BE2C (cell line): ENCODE measurements at regions not wholly inside any gene's neighbourhood (a gene's known extent, or its start where the extent isn't known, plus 50 kb on each side); places are given as distances from the start of the nearest gene placed in this dataset.

ENCODE experiments used
- DNase-seq: peaks from one replicate; pipeline ENCODE4 v3.0.0-alpha.2; 2020
- H3K27me3 ChIP-seq: fragments of 250-450 bp; sonication (Bioruptor Pico); 2 replicates; pipeline ENCODE4 v1.5.1; 2020; ENCODE audit warnings: mild to moderate bottlenecking
- H3K36me3 ChIP-seq: fragments of 250-450 bp; sonication (Bioruptor Pico); 2 replicates; pipeline ENCODE4 v1.5.1; 2020; ENCODE audit warnings: mild to moderate bottlenecking
- H3K4me1 ChIP-seq: fragments of 250-450 bp; sonication (Bioruptor Pico); 2 replicates; pipeline ENCODE4 v1.5.1; 2020
- H3K4me3 ChIP-seq: 2 replicates; pipeline ENCODE4 v1.5.1; 2011; ENCODE audit warnings: low read depth, low read length
- H3K9me3 ChIP-seq: fragments of 250-450 bp; sonication (Bioruptor Pico); 2 replicates; pipeline ENCODE4 v1.5.1; 2020
- TF ChIP-seq, protein P1 (sequence below): IDR thresholded peaks from 2 replicates; pipeline ENCODE4 v1.5.1; 2012; ENCODE audit warnings: mild to moderate bottlenecking, low read depth, low read length

DNA sequence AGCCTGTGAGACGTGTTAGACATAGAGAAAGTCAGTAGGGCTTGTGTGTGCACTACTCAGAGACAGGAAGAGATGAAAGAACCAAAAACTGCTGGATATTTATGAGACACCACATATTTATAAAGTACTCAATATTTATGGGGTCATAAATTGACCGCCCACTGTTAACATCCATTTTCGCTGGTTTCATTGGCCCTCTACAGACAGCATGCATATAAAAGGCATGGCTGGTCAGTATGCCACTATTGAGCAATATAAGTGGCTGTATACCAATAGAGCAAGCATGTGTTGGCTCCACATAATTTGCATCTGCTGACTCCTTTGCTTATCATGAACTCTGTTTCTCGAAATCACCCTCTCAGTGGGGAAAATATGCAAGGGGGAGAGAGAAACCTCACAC lies 110.3 kb upstream of the BTN3A2 start:
- H3K4me3 ChIP-seq, result no peak overlapping the region

DNA sequence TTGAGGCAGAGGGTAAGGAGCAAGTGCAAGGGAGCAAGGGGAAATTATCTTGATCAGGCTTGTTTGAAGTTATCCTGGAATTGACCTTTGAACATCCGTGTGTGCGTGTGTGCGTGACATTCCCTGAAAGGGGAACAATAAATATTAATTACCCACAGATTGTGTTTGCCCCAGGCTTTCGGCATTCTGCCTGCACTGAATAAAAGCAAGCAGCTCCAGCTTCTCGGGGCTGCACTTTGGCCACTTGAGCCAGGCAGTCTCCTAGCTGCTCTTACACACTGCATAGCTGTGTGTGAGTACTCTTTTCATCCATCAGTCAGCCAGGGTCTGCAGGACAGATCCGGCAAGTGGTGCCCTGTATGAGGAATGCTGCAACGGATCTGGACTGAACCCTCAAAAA lies 107.7 kb upstream of the BTN3A2 start:
- Histone ChIP-seq H3K27me3 (no peaks in the 10 kb centered on the region), H3K4me1 (peaks cover 5% of the 10 kb centered on the region), H3K9me3 (no peaks in the 10 kb centered on the region), H3K4me3 (no peak overlapping the region), H3K36me3 (no peaks in the 10 kb centered on the region)
- TF ChIP-seq, protein P1, sequence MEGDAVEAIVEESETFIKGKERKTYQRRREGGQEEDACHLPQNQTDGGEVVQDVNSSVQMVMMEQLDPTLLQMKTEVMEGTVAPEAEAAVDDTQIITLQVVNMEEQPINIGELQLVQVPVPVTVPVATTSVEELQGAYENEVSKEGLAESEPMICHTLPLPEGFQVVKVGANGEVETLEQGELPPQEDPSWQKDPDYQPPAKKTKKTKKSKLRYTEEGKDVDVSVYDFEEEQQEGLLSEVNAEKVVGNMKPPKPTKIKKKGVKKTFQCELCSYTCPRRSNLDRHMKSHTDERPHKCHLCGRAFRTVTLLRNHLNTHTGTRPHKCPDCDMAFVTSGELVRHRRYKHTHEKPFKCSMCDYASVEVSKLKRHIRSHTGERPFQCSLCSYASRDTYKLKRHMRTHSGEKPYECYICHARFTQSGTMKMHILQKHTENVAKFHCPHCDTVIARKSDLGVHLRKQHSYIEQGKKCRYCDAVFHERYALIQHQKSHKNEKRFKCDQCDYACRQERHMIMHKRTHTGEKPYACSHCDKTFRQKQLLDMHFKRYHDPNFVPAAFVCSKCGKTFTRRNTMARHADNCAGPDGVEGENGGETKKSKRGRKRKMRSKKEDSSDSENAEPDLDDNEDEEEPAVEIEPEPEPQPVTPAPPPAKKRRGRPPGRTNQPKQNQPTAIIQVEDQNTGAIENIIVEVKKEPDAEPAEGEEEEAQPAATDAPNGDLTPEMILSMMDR, result no peak
- DNase-seq, result no peak

More for the DNA sequence above, 110.3 kb upstream of the BTN3A2 start:
- Histone ChIP-seq H3K27me3 (no peaks in the 10 kb centered on the region), H3K4me1 (peaks cover 5% of the 10 kb centered on the region), H3K36me3 (no peaks in the 10 kb centered on the region), H3K9me3 (no peaks in the 10 kb centered on the region)
- no peak for DNase-seq
- TF ChIP-seq, protein P1, result no peak

DNA sequence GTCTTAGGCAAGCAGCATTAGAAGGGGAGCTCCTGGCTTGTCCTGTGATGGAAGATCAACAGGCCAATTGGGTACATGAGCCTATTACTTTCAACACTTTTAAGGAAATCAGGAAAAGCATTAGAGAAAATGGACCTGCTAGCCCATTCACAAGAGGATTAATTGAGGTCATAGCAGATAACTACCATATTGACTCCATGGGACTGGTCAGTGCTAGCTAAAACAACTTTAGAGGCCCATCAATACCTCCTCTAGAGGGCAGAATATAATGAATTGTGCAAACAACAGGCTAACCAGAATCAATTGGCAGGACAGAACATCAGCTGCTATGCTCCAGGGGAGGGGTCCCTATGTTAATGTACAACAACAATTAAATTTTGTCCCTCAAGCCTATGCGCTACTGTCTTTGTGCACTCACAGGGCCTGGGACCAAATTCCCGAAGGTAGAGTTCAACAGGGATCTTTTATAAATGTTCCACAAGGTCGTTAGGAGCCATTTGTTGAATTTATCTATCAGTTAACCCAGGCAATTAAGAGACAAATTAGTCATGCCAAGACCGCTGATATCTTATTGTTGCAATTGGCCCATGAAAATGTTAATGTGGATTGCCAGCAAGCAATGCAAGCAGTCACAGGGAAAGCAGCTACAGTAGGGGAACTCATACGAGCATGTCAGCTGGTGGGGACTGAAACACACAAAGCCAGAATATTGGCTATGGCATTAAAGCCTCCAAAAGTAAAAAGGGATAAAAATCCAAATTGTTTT lies 106.6 kb upstream of the BTN3A2 start:
- TF ChIP-seq, protein P1, result peak; percentile 50
- Histone ChIP-seq H3K4me1 (peaks cover 5% of the 10 kb centered on the region), H3K4me3 (no peak overlapping the region), H3K27me3 (no peaks in the 10 kb centered on the region), H3K9me3 (no peaks in the 10 kb centered on the region), H3K36me3 (no peaks in the 10 kb centered on the region)
- no peak for DNase-seq

DNA sequence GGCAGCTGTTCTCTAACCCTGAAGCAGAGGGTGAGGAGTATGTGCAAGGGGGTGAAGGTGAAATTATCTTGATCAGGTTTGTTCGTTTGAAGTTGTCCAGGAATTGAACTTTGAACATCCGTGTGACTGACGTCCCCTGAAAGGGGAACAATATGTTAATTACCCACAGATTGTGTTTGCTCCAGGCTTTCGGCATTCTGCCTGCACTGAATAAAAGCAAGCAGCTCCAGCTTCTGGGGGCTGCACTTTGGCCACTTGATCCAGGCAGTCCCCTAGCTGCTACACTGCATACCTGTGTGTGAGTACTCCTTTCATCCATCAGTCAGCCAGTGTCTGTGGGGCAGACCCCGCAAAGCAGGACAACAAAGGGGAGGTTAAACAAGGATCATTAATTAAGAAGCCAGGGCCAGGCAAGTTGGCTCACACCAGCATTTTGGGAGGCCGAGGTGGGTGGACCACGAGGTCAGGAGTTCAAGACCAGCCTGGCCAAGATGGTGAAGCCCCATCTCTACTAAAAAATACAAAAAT lies 104.8 kb upstream of the BTN3A2 start:
- no peak for DNase-seq
- peaks cover 5% of the 10 kb centered on the region for H3K4me1 ChIP-seq
- H3K4me3 ChIP-seq, result no peak overlapping the region
- H3K36me3 ChIP-seq, result no peaks in the 10 kb centered on the region
- TF ChIP-seq, protein P1, result no peak
- no peaks in the 10 kb centered on the region for H3K9me3 ChIP-seq
- H3K27me3 ChIP-seq, result no peaks in the 10 kb centered on the region

DNA sequence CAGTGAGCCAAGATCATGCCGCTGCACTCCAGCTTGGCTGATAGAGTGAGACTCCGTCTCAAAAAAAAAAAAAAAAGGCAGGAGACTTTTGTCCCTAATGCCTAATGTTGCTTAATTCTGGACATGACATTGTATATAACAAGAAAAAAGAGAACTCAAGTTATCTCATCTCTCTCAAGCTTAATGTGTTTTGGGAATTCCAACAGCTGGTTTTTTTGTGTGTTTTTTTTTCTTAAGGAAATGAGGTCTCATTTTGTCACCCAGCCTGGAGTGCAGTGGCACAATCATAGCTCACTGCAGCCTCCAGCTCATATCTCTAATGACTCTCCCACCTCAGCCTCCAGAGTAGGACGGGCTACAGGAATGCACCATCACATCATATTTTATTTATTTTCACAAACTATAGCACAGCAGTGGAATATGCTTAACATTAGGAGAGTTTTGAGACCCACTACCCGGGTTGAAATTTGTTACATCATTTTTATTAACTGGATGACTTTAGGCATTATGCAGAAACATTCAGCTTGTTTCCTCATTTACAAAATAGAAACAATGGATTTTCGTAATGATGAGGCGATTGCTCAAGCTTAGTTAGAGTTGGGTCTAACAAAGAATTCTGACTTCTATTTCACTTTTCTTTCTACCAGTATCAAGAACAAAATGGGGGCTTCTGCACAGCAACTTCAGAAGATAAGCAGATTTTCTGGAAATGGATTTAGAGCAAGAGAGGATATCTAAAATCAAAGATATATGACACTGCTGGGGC lies 104.1 kb upstream of the BTN3A2 start:
- no peak overlapping the region for H3K4me3 ChIP-seq
- H3K9me3 ChIP-seq, result no peaks in the 10 kb centered on the region
- H3K4me1 ChIP-seq, result peaks cover 5% of the 10 kb centered on the region
- no peak for DNase-seq
- TF ChIP-seq, protein P1, result no peak
- no peaks in the 10 kb centered on the region for H3K27me3 ChIP-seq
- no peaks in the 10 kb centered on the region for H3K36me3 ChIP-seq
